ENCODE measurements at regions not wholly inside any gene's neighbourhood (a gene's known extent, or its start where the extent isn't known, plus 50 kb on each side); places are given as distances from the start of the nearest gene placed in this dataset.
A peak's percentile ranks its signal among the peaks of the same experiment; 100 is the strongest.
"Not testable (repeated sequence)": the region's sequence is repeated elsewhere in the genome, so short reads cannot be mapped to it uniquely, and the experiment has no call there.

DNA sequence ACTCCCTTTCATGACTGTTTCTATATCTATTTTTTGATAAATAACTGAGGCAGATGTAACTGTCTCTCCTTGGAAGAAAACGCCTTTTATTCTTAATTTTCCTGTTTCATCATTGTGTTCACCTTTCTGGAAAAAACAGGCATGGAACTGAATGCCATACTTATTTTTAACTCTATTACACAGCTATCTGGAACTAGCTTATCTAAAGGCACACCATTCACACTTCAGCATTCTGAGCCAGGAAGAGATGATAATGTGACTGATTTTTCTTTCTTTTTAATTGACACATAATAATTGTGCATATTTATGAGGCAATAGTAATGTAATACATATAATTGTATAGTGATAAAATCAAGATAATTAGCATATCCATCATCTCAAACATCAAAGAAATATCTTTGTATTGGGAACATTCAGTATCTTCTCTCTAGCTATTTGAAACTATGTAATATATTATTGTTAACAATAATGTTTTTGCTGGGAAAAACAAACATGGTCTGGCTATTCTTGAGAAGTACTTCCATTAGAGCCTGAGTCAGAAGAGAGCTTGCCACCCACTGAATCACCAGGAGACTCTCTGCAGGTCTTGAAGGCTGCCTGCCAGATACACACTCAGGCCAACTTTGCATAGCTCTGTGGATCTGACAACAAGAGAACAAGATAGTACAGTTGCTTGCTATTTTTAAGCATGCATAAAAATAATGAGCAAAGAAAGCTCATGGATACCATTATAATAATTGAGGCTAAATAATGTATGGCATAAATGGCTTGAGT, 501.0 kb upstream of the EDIL3 start:
- no peak for DNase-seq

DNA sequence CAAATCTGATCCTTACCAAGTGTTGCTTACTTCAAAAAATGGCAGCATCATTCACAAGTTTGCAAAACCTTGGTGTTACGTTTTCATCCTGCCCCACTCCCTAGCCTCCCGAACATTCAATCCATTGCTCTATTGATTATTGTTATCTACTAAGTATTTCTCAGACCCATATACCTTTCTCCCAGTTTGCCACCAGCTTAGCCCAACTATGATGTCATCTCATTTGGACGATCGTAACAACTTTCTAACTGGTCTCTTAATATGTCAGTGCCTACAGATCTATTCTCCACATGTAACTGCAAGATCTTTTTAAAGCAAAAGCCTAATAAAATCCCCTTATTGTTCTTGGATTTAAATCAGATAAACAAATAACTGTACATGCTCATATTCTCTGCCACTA, 497.1 kb upstream of the EDIL3 start:
- no peak for DNase-seq

- DNase-seq: no peak
Observed at GRCh38 chr5:84874196-84874595, 489.5 kb upstream of the EDIL3 start.

DNA sequence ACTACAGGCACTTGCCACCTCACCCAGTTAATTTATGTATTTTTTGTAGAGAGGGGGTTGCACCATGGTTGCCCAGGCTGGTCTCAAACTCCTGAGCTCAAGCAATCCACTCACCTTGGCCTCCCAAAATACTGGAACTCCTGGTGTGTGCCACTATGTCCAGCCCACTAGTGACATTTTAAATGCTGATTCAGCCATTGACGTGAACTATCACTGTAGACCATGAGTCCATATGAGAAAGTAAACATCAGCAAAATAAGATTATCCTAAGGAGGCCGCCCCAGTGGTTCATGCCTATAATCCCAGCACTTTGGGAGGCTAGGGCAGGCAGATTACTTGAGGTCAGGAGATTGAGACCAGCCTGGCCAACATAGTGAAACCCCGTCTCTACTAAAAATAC, 488.1 kb upstream of the EDIL3 start:
- DNase-seq: no peak

DNA sequence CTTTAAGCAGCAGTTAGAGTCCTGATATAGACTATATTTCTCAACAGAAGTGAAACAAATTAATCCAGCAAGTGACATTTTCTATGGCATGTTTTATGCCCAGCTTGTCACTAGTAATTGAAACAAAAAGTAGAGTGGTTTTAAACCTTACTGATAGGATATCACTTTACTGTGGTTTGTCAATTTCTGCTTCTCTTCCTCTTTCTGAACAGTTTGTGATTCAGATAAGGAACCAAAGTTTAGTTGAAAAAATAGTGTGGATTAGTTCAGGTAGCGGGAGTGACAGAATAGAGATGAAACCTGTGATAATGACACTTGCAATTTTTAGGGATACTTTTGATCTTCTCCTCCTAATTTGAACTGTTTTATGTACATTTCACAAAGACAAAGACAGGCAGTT, 485.7 kb upstream of the EDIL3 start:
- DNase-seq: no peak

- DNase-seq: no peak
Observed at GRCh38 chr5:84869675-84870074, 485.0 kb upstream of the EDIL3 start.

- not testable (repeated sequence) for DNase-seq
Observed at GRCh38 chr5:84863936-84864335, 479.3 kb upstream of the EDIL3 start.

- no peak for DNase-seq
Observed at GRCh38 chr5:84863020-84863419, 478.3 kb upstream of the EDIL3 start.

- DNase-seq: no peak
Observed at GRCh38 chr5:84862132-84862531, 477.5 kb upstream of the EDIL3 start.

GRCh38 chr5:84861306-84861705, 476.6 kb upstream of the EDIL3 start:
- no peak for DNase-seq

DNA sequence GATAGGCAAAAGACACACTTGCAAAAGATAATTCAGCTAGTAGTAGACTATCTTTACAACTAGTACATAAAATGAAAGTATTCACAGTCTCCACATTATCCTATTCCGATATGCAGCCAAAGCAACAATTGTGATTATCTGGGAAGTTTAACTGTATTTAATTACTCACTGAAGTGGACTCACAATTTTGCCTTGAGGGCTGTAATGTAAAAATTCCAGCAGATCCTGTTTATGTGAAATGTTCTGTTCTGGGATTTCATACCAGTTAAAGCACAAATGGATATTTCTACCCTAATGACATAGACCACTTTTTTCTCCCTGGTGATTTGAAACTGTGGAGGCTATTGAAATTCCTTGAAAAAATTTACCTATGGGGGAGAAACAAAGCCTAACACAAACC, 474.4 kb upstream of the EDIL3 start:
- DNase-seq: no peak

GRCh38 chr5:84831701-84832100, 447.0 kb upstream of the EDIL3 start:
- no peak for DNase-seq

DNA sequence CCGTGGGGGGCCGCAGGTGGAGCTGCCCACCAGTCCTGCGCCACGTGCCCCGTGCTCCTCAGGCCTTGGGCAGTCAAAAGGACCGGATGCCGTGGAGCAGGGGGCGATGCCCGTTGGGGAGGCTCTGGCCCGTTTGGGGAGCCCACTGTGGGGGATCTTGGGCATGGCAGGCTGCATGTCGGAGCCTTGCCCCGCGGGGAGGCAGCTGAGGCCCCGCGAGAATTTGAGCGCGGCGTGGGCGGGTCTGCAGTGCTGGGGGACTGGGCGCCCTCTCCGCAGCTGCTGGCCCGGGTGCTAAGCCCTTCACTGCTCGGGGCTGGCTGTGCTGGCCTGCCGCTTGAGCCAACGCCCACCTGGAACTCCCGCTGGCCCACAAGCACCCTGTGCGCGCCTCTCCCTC, 445.6 kb upstream of the EDIL3 start:
- no peak for DNase-seq

- DNase-seq: no peak
Observed at GRCh38 chr5:84825606-84826005, 440.9 kb upstream of the EDIL3 start.

DNA sequence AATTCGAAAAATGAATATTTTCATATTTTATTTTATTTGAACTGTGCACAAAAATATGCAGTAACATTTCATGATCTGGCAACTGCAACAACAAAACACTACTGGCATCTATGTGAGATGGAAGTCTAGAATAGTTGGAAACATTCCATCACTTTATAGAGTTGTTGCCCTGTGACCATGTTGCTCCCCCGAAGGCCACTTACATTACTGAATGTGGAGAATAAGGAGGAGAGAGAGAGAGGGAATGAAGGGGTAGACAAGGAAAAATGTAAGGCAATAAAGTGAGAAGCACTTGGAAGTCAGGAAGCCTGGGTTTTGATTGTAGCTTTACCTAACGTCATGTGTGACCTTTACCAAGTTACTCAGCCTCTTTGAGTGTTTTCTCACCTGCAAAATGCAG, 437.2 kb upstream of the EDIL3 start:
- no peak for DNase-seq

DNA sequence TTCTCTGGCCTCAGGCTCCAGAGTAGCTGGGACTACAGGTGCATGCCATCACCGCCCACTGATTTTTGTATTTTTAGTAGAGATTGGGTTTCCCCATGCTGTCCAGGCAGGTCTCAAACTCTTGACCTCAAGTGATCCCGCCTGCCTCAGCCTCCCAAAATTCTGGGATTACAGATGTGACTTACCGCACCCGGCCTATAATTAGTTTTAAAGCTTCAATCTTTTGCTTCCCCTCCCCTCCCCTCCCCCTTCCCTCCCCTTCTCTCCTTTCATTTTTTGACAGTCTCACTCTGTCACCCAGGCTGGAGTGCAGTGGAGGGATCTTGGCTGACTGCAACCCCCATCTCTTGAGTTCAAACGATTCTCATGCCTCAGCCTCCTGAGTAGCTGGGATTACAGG, 433.3 kb upstream of the EDIL3 start:
- no peak for DNase-seq

- peak; percentile 10 for DNase-seq
Observed at GRCh38 chr5:84816746-84817547, 432.3 kb upstream of the EDIL3 start.

GRCh38 chr5:84816160-84816559, 431.5 kb upstream of the EDIL3 start:
- no peak for DNase-seq

DNA sequence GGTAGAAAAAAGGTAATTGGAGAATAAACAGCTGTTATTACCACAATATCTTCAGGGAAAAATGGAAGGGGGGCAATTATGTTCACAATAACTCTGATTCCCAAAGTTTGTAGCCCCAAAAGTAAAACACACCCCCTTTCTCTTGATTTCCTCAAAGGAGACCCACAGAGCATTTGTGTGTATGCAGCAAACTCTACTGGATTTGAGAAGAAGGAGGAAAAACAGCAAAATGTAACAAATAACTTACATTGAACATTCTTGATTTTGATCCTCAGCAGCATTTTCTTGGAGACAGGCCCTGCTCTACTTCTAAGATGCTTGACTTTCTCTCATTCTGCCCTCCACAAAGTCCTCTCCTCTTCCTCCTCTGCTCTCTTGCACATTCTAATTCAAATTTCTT, 420.8 kb upstream of the EDIL3 start:
- DNase-seq: no peak

GRCh38 chr5:84796399-84796798, 411.7 kb upstream of the EDIL3 start:
- DNase-seq: no peak

GRCh38 chr5:84794486-84795035, 409.9 kb upstream of the EDIL3 start:
- DNase-seq: no peak

DNA sequence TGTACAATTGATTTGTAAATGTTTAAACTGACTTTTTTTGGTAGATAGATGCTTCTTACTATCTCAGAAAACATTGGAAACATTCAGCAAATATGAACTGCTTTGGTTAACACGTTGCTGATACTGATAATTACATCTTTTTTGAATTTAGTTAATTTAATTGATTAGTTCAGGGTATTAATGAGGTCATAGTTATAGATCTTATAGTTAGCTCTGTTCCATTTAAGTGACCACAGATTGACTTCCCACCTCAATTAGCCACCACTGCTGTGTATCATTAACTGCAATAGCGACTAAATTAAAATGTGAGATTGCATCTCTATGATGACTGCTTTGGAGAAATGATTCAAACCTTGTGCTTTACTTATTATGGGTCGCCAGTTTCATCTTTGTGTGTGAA, 407.1 kb upstream of the EDIL3 start:
- DNase-seq: no peak

DNA sequence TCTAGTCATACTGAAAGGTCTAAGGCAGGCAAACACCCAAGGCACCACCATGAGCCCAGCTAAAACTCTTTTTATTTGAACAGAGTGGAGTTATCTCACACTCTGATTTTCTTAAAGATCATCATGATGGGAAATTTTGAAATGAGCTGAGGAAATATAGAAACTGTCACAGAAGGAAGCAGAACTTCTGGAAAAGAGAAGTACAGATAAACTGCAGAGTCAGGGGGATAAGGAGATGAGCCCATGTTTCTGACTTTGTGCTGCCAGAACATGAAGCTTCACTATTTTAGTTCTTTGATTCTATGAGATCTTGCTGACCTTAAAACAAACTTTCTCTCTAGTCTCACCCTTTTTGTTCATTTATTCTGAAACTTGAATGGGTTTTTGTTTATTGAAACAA, 406.5 kb upstream of the EDIL3 start:
- no peak for DNase-seq

DNA sequence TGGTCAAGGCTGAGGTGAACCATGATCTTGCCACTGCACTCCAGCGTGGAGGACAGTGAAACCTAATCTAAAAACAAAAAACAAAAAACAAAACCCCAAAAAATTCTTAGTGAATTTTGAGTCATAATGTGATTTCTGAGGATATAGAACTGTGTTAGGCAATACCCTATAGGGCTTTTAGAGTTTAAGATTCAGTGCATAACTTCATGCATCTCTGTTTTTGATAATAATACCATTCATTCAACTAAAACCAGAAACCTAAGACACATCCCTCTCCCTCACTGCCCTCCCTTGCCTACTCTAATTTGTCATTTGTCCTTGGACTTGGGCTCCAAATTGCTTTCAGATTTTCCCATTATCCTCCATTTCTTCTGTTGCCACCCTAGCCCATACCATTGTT, 405.7 kb upstream of the EDIL3 start:
- no peak for DNase-seq

Measured in retina (tissue), 1 donor.